GM12878 (cell line): ENCODE measurements at regions not wholly inside any gene's neighbourhood (a gene's known extent, or its start where the extent isn't known, plus 50 kb on each side); places are given as distances from the start of the nearest gene placed in this dataset.

Experiments
- ATAC-seq: fragments of 200-7000 bp; cut with Tn5 transposase; 3 replicates; pipeline ENCODE4 v1.9.1; 2020; ENCODE audit warnings: mild to moderate bottlenecking, moderate library complexity
- BruUV-seq: library from RNA; stranded (reverse); fragments of 400-500 nt; replicated peaks from 2 replicates; lab custom pipeline; 2021; lab: Mats Ljungman, UMichigan
- CTCF ChIA-PET: fragments of 300-600 bp; sonication (Branson Sonifier 250); formaldehyde crosslinking; extraction: SDS; loops from one replicate; lab custom pipeline; 2021; ENCODE audit warnings: inconsistent platforms; lab: Yijun Ruan, JAX
- POLR2A ChIA-PET: fragments of 350-600 bp; formaldehyde crosslinking; extraction: SDS; loops from one replicate; lab custom pipeline; 2021; ENCODE audit warnings: inconsistent platforms; lab: Charles Lee
- RAD21 ChIA-PET: fragments of 300-600 bp; sonication (Branson Sonifier 250); formaldehyde crosslinking; loops from one replicate; lab custom pipeline; 2023; ENCODE audit warnings: antibody characterized with exemption; ENCODE audit not compliant: unreplicated experiment; lab: Charles Lee
- SMC1A ChIA-PET: fragments of 300-600 bp; sonication (Branson Sonifier 250); formaldehyde crosslinking; loops from one replicate; lab custom pipeline; 2023; ENCODE audit not compliant: unreplicated experiment, uncharacterized antibody; lab: Charles Lee
- DNase-seq: peaks from one replicate; pipeline ENCODE4 v3.0.0-alpha.2; 2011; ENCODE audit warnings: low read depth, low spot score
- FAIRE-seq: peaks from 3 replicates; lab custom pipeline; 2011; peaks lifted over from hg19 to GRCh38; lab: Jason Lieb, UNC
- H2AFZ ChIP-seq: 2 replicates; pipeline ENCODE4 v1.6.0; 2011; ENCODE audit warnings: low read depth, low read length, control low read depth; ENCODE audit not compliant: control insufficient read depth
- H3K27ac ChIP-seq: 2 replicates; pipeline ENCODE4 v1.5.1; 2011; ENCODE audit warnings: control low read depth; ENCODE audit not compliant: control insufficient read depth, insufficient read depth
- H3K27me3 ChIP-seq, 2 experiments: replicated peaks in 1 of 2; 2 replicates each; pipeline versions ENCODE4 v1.6.0 to v1.6.1; 2011; ENCODE audit warnings: low read length in 1 of 2; ENCODE audit not compliant: control insufficient read depth in 2 of 2, insufficient read depth in 2 of 2
- H3K36me3 ChIP-seq, 2 experiments: 2 replicates each; pipeline ENCODE4 v1.5.1; 2011; ENCODE audit warnings: low read length in 1 of 2; ENCODE audit not compliant: control insufficient read depth in 2 of 2, insufficient read depth in 2 of 2
- H3K4me1 ChIP-seq: 2 replicates; pipeline ENCODE4 v1.6.1; 2011; ENCODE audit warnings: mild to moderate bottlenecking, low read length, moderate library complexity, mixed read lengths; ENCODE audit not compliant: control insufficient read depth, insufficient read depth
- H3K4me2 ChIP-seq: 2 replicates; pipeline ENCODE4 v1.6.0; 2011; ENCODE audit warnings: control low read depth; ENCODE audit not compliant: control insufficient read depth, insufficient read depth
- H3K4me3 ChIP-seq: fragments of 200-600 bp; sonication (generic); 2 replicates; pipeline ENCODE4 v1.5.1; 2016
- H3K79me2 ChIP-seq: 2 replicates; pipeline ENCODE4 v1.6.0; 2011; ENCODE audit warnings: low read length; ENCODE audit not compliant: control insufficient read depth, insufficient read depth
- H3K9ac ChIP-seq: 2 replicates; pipeline ENCODE4 v1.8.0; 2011; ENCODE audit warnings: low read length, control low read depth, mixed read lengths; ENCODE audit not compliant: control insufficient read depth, insufficient read depth
- H3K9me3 ChIP-seq: replicated peaks from 3 replicates; pipeline ENCODE4 v1.5.1; 2011; ENCODE audit warnings: mild to moderate bottlenecking, low read length; ENCODE audit not compliant: control insufficient read depth, insufficient read depth
- H4K20me1 ChIP-seq: 2 replicates; pipeline ENCODE4 v1.6.0; 2011; ENCODE audit not compliant: control insufficient read depth, insufficient read depth
- IRF4 ChIP-seq: IDR thresholded peaks from 2 replicates; pipeline ENCODE4 v1.6.1; 2011; ENCODE audit warnings: low read depth, low read length
- KAT2A ChIP-seq: conservative IDR thresholded peaks from 2 replicates; pipeline ENCODE4 v1.6.1; 2011; ENCODE audit warnings: low read depth, low read length; ENCODE audit not compliant: control insufficient read depth
- PKNOX1 ChIP-seq: fragments of 450-650 bp; IDR thresholded peaks from 2 replicates; pipeline ENCODE4 v1.6.1; 2016; ENCODE audit warnings: mild to moderate bottlenecking
- RBBP5 ChIP-seq: fragments of 200-600 bp; sonication (generic); conservative IDR thresholded peaks from 2 replicates; pipeline ENCODE4 v1.6.1; 2016
- STAT1 ChIP-seq: fragments of 450-650 bp; conservative IDR thresholded peaks from 2 replicates; pipeline ENCODE4 v1.6.1; 2014; ENCODE audit warnings: antibody characterized with exemption, mild to moderate bottlenecking
- TCF12 ChIP-seq: IDR thresholded peaks from 2 replicates; pipeline ENCODE4 v1.6.1; 2011; ENCODE audit warnings: low read depth, mild to moderate bottlenecking, low read length
- USF2 ChIP-seq: IDR thresholded peaks from 2 replicates; pipeline ENCODE4 v1.6.1; 2011; ENCODE audit warnings: low read depth, low read length, improper control_type of control experiment, borderline replicate concordance
- ZBTB40 ChIP-seq: fragments of 450-650 bp; IDR thresholded peaks from 2 replicates; pipeline ENCODE4 v1.6.1; 2016; ENCODE audit warnings: mild to moderate bottlenecking, moderate library complexity, borderline replicate concordance
- WGBS: methylation state at CpG from one replicate; pipeline ENCODE4 v1.1.6; 2016; ENCODE audit warnings: low lambda C conversion rate; ENCODE audit not compliant: insufficient replicate concordance, insufficient coverage; ENCODE audit errors: missing lambda C conversion rate; 5-methylcytosine and 5-hydroxymethylcytosine counted together
- in situ Hi-C: fragments of 300-500 bp; cut with MboI; formaldehyde crosslinking; loops from 9 replicates; pipeline ENCODE4 v1.14.3; 2018; ENCODE audit warnings: mixed read lengths
- intact Hi-C: fragments of 100-400 bp; cut with micrococcal nuclease; formaldehyde crosslinking; loops from one replicate; pipeline ENCODE4 v1.14.2; 2022; ENCODE audit not compliant: unreplicated experiment

DNA sequence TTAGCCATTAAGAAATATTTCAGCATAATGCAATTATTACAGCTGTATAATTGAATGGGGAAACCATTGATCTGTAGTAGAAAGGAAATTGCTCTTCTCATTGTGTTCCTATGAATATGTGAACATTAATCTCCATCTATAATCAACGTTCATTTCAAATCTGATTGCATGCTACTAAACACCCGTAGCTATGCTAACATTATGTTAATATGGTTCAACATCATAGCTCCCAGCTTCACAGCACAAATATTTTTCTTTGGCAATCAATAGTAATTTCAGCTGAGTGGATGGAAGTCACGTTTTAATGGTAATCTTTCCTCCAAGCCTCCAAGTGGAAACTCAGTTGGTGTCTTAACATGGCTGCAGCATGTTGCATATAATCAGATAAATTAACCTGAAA lies 454.4 kb downstream of the MAFB start:
- POLR2A ChIA-PET: no interaction called here
- Histone ChIP-seq H3K79me2 (no peaks in the 10 kb centered on the region), H3K4me1 (no peaks in the 10 kb centered on the region), H3K27ac (no peak overlapping the region), H3K9me3 (no peaks in the 10 kb centered on the region), H3K4me3 (no peak overlapping the region), H3K27me3 (no peaks in the 10 kb centered on the region; a peak in 1 of 4 replicates), H4K20me1 (no peaks in the 10 kb centered on the region), H2AFZ (no peak overlapping the region), H3K9ac (no peak overlapping the region), H3K4me2 (no peak overlapping the region), H3K36me3 (no peaks in the 10 kb centered on the region)
- TF ChIP-seq RBBP5 (no peak), PKNOX1 (no peak), USF2 (no peak), ZBTB40 (no peak), IRF4 (no peak), TCF12 (no peak), STAT1 (no peak), KAT2A (no peak)
- SMC1A ChIA-PET: interaction anchor here (0.7 kb wide), 1 partner anchor 74 kb away, joined by 3 read pairs; no protein-coding TSS in a partner anchor
- no TSS peak for BruUV-seq
- intact Hi-C loops: no loop called here
- DNase-seq (no peak), ATAC-seq (no peak), FAIRE-seq (no peak)
- RAD21 ChIA-PET: no interaction called here
- CTCF ChIA-PET: no interaction called here
- in situ Hi-C loops: no loop called here
- 2% methylated on average over 3 of the region's 3 CpGs for WGBS
